ENCODE measurements at regions not wholly inside any gene's neighbourhood (a gene's known extent, or its start where the extent isn't known, plus 50 kb on each side); places are given as distances from the start of the nearest gene placed in this dataset.

DNA sequence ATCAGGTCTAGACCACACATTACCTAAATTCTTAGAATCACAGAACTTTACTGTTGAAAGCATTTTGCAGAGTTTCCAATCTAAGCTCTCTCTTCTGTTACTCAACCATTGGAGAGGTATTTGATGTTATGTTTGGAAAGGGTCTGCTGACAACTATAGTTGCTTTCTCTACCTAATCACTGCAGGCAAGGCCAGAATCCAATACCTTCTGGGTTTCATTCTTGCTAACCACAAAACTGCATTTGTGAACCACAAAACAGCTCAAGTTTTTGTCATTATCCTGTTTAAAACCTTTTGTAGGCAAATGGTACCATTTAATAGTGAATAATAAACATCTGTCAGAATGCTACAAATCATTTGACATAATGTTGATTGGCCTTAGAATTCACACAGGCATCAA lies 380.1 kb downstream of the GASK1B start:
- TF ChIP-seq, protein P1, sequence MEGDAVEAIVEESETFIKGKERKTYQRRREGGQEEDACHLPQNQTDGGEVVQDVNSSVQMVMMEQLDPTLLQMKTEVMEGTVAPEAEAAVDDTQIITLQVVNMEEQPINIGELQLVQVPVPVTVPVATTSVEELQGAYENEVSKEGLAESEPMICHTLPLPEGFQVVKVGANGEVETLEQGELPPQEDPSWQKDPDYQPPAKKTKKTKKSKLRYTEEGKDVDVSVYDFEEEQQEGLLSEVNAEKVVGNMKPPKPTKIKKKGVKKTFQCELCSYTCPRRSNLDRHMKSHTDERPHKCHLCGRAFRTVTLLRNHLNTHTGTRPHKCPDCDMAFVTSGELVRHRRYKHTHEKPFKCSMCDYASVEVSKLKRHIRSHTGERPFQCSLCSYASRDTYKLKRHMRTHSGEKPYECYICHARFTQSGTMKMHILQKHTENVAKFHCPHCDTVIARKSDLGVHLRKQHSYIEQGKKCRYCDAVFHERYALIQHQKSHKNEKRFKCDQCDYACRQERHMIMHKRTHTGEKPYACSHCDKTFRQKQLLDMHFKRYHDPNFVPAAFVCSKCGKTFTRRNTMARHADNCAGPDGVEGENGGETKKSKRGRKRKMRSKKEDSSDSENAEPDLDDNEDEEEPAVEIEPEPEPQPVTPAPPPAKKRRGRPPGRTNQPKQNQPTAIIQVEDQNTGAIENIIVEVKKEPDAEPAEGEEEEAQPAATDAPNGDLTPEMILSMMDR (IDR thresholded peaks at IDR 0.05) = no peak
- no peak overlapping the region for H3K4me3 ChIP-seq
- H3K27me3 ChIP-seq (replicated peaks; ENCODE audit: insufficient read depth) = no peaks in the 10 kb centered on the region
- H3K9me3 ChIP-seq = no peaks in the 10 kb centered on the region
- H3K27ac ChIP-seq = no peak overlapping the region
- H3K4me1 ChIP-seq (ENCODE audit: control insufficient read depth in 1 of 2, low read depth in 2 of 2) = no peaks in the 10 kb centered on the region
- no peak for DNase-seq (ENCODE audit: low spot score)
- no peaks in the 10 kb centered on the region for H3K36me3 ChIP-seq
- no peak for ATAC-seq (ENCODE audit: insufficient number of reproducible peaks, low FRiP score, low read depth)

DNA sequence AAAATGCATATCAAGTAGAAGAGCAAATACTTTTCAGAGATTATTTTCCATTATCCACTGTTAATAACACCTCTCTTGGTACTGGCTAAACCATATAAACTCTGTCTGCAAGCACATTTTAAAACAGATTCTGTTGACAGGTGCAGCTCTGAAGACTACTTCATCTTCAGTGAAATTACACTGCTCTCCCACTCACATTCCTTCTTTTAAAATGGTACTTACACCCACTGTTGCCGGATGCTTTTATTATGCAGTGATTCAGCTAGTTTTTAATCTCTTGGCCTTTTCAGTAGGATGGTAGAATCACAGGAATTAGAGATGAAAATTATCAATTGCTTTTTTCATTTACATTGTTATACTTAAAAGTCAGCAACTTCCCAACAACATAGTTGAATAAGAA lies 381.6 kb downstream of the GASK1B start:
- TF ChIP-seq, protein P1 (IDR thresholded peaks at IDR 0.05) = no peak
- Histone ChIP-seq H3K27ac (no peak overlapping the region), H3K4me3 (no peak overlapping the region), H3K9me3 (no peaks in the 10 kb centered on the region), H3K36me3 (no peaks in the 10 kb centered on the region), H3K27me3 (replicated peaks; ENCODE audit: insufficient read depth) (no peaks in the 10 kb centered on the region), H3K4me1 (ENCODE audit: control insufficient read depth in 1 of 2, low read depth in 2 of 2) (no peaks in the 10 kb centered on the region)
- ATAC-seq (ENCODE audit: insufficient number of reproducible peaks, low FRiP score, low read depth) = no peak
- DNase-seq (ENCODE audit: low spot score) = no peak

GRCh38 chr4:157787618-157788017 lies 385.2 kb downstream of the GASK1B start:
- TF ChIP-seq, protein P1 (IDR thresholded peaks at IDR 0.05) = no peak
- no peak for DNase-seq (ENCODE audit: low spot score)
- ATAC-seq (ENCODE audit: insufficient number of reproducible peaks, low FRiP score, low read depth) = no peak
- no peaks in the 10 kb centered on the region for H3K9me3 ChIP-seq
- no peak overlapping the region for H3K4me3 ChIP-seq
- H3K36me3 ChIP-seq = no peaks in the 10 kb centered on the region
- no peaks in the 10 kb centered on the region for H3K4me1 ChIP-seq (ENCODE audit: control insufficient read depth in 1 of 2, low read depth in 2 of 2)
- H3K27me3 ChIP-seq (replicated peaks; ENCODE audit: insufficient read depth) = no peaks in the 10 kb centered on the region
- H3K27ac ChIP-seq = no peak overlapping the region

DNA sequence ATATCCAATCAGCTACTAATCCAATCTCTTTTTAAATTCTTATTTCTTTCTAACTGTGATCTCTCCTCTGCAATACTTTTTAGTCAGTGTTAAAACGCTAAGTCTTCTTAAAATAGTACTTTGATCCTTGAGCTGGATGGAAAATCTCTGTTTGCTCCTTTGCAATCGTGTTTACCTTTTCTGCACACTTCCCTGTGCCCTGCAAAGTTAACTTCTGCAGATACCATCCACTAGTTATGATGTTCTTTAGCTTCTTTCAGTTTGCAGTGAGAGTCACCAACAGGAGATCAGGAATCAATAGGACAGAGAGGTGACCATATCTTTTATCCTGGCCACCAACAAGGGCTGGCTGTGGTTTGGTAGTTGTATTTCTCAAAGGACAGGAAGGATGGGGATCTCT lies 391.5 kb downstream of the GASK1B start:
- Histone ChIP-seq H3K27ac (no peak overlapping the region), H3K4me3 (no peak overlapping the region), H3K4me1 (ENCODE audit: control insufficient read depth in 1 of 2, low read depth in 2 of 2) (no peaks in the 10 kb centered on the region), H3K9me3 (no peaks in the 10 kb centered on the region), H3K36me3 (no peaks in the 10 kb centered on the region), H3K27me3 (replicated peaks; ENCODE audit: insufficient read depth) (no peaks in the 10 kb centered on the region)
- TF ChIP-seq, protein P1 (IDR thresholded peaks at IDR 0.05) = no peak
- DNase-seq (ENCODE audit: low spot score) = no peak
- ATAC-seq (ENCODE audit: insufficient number of reproducible peaks, low FRiP score, low read depth) = no peak

GRCh38 chr4:157779081-157779480 lies 393.7 kb downstream of the GASK1B start:
- ATAC-seq (ENCODE audit: insufficient number of reproducible peaks, low FRiP score, low read depth) = no peak
- no peak overlapping the region for H3K27ac ChIP-seq
- no peaks in the 10 kb centered on the region for H3K4me1 ChIP-seq (ENCODE audit: control insufficient read depth in 1 of 2, low read depth in 2 of 2)
- H3K9me3 ChIP-seq = no peaks in the 10 kb centered on the region
- H3K27me3 ChIP-seq (replicated peaks; ENCODE audit: insufficient read depth) = no peaks in the 10 kb centered on the region
- no peak for DNase-seq (ENCODE audit: low spot score)
- TF ChIP-seq, protein P1 (IDR thresholded peaks at IDR 0.05) = no peak
- H3K36me3 ChIP-seq = no peaks in the 10 kb centered on the region
- H3K4me3 ChIP-seq = no peak overlapping the region

All from thoracic aorta (tissue), 2 donors.